ENCODE measurements at regions not wholly inside any gene's neighbourhood (a gene's known extent, or its start where the extent isn't known, plus 50 kb on each side); places are given as distances from the start of the nearest gene placed in this dataset.

DNA sequence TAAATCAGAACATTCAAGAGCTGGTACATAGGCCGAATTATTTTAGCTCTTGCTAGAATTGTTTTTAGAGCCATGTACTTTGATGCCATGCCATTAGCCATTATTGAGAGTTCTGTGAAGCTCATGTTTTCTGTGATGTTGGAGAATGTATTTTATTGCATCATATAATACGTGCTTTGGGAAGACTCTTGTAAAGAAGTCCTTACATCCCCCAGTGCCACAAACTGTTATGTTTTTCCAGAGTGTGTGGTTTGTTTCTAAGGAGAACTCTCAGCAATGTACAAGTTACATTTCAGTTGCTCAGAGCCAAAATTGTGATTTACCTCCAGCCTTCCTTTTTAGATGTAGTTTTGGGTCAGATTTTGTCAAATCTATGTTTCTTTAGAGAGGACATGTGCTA is 148.6 kb downstream of the HAUS1 start:
- no peaks in the 10 kb centered on the region for H3K27me3 ChIP-seq (ENCODE audit: insufficient read depth, low read length)
- H4K20me1 ChIP-seq (ENCODE audit: insufficient read depth) = 0 out of 2 replicates have a peak, but pooled peaks cover 3% of the 10 kb centered on the region
- no peak overlapping the region for H3K4me2 ChIP-seq (ENCODE audit: low read length)
- ChIA-PET RAD21 (ENCODE audit: low non-redundant PET in 1 of 2, low total read pairs in 2 of 2, uncharacterized antibody in 2 of 2, unreplicated experiment in 2 of 2) (interaction anchor here in 1 of 2 experiments (0.7 kb wide), 1 partner anchor 30 kb away, joined by 3 read pairs; no protein-coding TSS in a partner anchor), POLR2A (no interaction called here), CTCF (interaction anchor here (1.1 kb wide), 1 partner anchor 79 kb away, joined by 3 read pairs; a partner anchor contains a TSS)
- H3K27ac ChIP-seq (ENCODE audit: low read depth, low read length) = no peak overlapping the region
- H3K4me3 ChIP-seq (replicated peaks in 1 of 2; ENCODE audit: low read depth in 1 of 2, low read length in 2 of 2) = no peak overlapping the region
- H3K79me2 ChIP-seq (ENCODE audit: insufficient read depth, low read length) = peaks cover 29% of the 10 kb centered on the region
- no TSS peak for BruUV-seq (replicated peaks)
- H3K36me3 ChIP-seq (ENCODE audit: control insufficient read depth in 1 of 2, insufficient read depth in 2 of 2, low read length in 2 of 2) = no peaks in the 10 kb centered on the region
- intact Hi-C loops (cut with micrococcal nuclease) = no loop called here
- DNase-seq (ENCODE audit: low read depth, low spot score) = no peak
- no peak for TF ChIP-seq CEBPB (IDR thresholded peaks at IDR 0.05; ENCODE audit: low read depth)
- TF ChIP-seq, protein P1, sequence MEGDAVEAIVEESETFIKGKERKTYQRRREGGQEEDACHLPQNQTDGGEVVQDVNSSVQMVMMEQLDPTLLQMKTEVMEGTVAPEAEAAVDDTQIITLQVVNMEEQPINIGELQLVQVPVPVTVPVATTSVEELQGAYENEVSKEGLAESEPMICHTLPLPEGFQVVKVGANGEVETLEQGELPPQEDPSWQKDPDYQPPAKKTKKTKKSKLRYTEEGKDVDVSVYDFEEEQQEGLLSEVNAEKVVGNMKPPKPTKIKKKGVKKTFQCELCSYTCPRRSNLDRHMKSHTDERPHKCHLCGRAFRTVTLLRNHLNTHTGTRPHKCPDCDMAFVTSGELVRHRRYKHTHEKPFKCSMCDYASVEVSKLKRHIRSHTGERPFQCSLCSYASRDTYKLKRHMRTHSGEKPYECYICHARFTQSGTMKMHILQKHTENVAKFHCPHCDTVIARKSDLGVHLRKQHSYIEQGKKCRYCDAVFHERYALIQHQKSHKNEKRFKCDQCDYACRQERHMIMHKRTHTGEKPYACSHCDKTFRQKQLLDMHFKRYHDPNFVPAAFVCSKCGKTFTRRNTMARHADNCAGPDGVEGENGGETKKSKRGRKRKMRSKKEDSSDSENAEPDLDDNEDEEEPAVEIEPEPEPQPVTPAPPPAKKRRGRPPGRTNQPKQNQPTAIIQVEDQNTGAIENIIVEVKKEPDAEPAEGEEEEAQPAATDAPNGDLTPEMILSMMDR (IDR thresholded peaks at IDR 0.05 in 2 of 3, conservative IDR thresholded peaks at IDR 0.05 in 1 of 3; ENCODE audit: borderline replicate concordance in 1 of 3, insufficient read depth in 1 of 3, low read depth in 2 of 3, low read length in 2 of 3) = no peak
- no peak for TF ChIP-seq TCF7L2 (IDR thresholded peaks at IDR 0.05; ENCODE audit: borderline replicate concordance, extremely low read depth, insufficient read depth, insufficient read length)
- no peak for TF ChIP-seq RAD21 (IDR thresholded peaks at IDR 0.05; ENCODE audit: low read depth)
- no peak for TF ChIP-seq POLR2A (IDR thresholded peaks at IDR 0.05; ENCODE audit: borderline replicate concordance, extremely low read depth, insufficient read depth, insufficient read length)
- TF ChIP-seq, protein P2, sequence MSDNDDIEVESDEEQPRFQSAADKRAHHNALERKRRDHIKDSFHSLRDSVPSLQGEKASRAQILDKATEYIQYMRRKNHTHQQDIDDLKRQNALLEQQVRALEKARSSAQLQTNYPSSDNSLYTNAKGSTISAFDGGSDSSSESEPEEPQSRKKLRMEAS (IDR thresholded peaks at IDR 0.05) = no peak
- TF ChIP-seq EZH2phosphoT487 (IDR thresholded peaks at IDR 0.05; ENCODE audit: borderline replicate concordance) = no peak
- TF ChIP-seq YY1 (IDR thresholded peaks at IDR 0.05; ENCODE audit: extremely low read depth, insufficient replicate concordance, low read depth, low read length) = no peak
- TF ChIP-seq CBX3 (IDR thresholded peaks at IDR 0.05; ENCODE audit: low read depth) = no peak
- no peak for TF ChIP-seq SRF (IDR thresholded peaks at IDR 0.05; ENCODE audit: low read depth)
- TF ChIP-seq POLR2AphosphoS5 (IDR thresholded peaks at IDR 0.05; ENCODE audit: low read depth, low read length) = no peak
- no peak for TF ChIP-seq EZH2 (IDR thresholded peaks at IDR 0.05)
- no peak for TF ChIP-seq ELF1 (IDR thresholded peaks at IDR 0.05; ENCODE audit: borderline replicate concordance, low read depth)
- no peak for TF ChIP-seq JUND (IDR thresholded peaks at IDR 0.05)
- no peak for TF ChIP-seq EGR1 (IDR thresholded peaks at IDR 0.05; ENCODE audit: low read depth)
- H3K9ac ChIP-seq (ENCODE audit: low read length) = no peak overlapping the region
- peaks cover 22 to 28% of the 10 kb centered on the region in 2 experiments for H3K4me1 ChIP-seq (ENCODE audit: control insufficient read depth in 1 of 2, insufficient read depth in 2 of 2, low read length in 2 of 2)
- no peak overlapping the region for H2AFZ ChIP-seq (ENCODE audit: low read depth, low read length, poor library complexity, severe bottlenecking)
- H3K9me3 ChIP-seq (ENCODE audit: control insufficient read depth in 1 of 2, insufficient read depth in 1 of 2, low read depth in 1 of 2, low read length in 2 of 2) = no peaks in the 10 kb centered on the region
- no peak for ATAC-seq
- H3K9me2 ChIP-seq (ENCODE audit: insufficient read depth) = no peaks in the 10 kb centered on the region

All from HCT116 (cell line).